ENCODE measurements at regions not wholly inside any gene's neighbourhood (a gene's known extent, or its start where the extent isn't known, plus 50 kb on each side); places are given as distances from the start of the nearest gene placed in this dataset.

- TF ChIP-seq POLR2A (IDR thresholded peaks at IDR 0.05) (no peak), CTCF (IDR thresholded peaks at IDR 0.05) (no peak)
Observed at GRCh38 chr15:69685512-69686452, 233.2 kb downstream of the RPLP1 start.

All from thyroid gland (tissue), 4 donors.